MM.1S (cell line): ENCODE measurements at regions not wholly inside any gene's neighbourhood (a gene's known extent, or its start where the extent isn't known, plus 50 kb on each side); places are given as distances from the start of the nearest gene placed in this dataset.

Experiments
- DNase-seq: peaks from one replicate; pipeline ENCODE4 v3.0.0-alpha.2; 2015
- H2AFZ ChIP-seq: fragments of 300-600 bp; sonication (generic); 2 replicates; pipeline ENCODE4 v1.6.0; 2016; ENCODE audit warnings: antibody characterized with exemption, low read length
- H3F3A ChIP-seq: fragments of 300-600 bp; sonication (generic); 2 replicates; pipeline ENCODE4 v1.6.1; 2016; ENCODE audit warnings: mild to moderate bottlenecking, antibody characterized with exemption, low read length, moderate library complexity, mixed read lengths; ENCODE audit not compliant: insufficient read depth
- H3K27ac ChIP-seq: fragments of 300-600 bp; sonication (generic); 2 replicates; pipeline ENCODE4 v1.5.1; 2016; ENCODE audit warnings: mild to moderate bottlenecking, low read length
- H3K27me3 ChIP-seq: fragments of 300-600 bp; sonication (generic); replicated peaks from 2 replicates; pipeline ENCODE4 v1.6.0; 2016; ENCODE audit warnings: low read length; ENCODE audit not compliant: insufficient read depth
- H3K36me3 ChIP-seq: fragments of 300-600 bp; sonication (generic); replicated peaks from 2 replicates; pipeline ENCODE4 v1.6.1; 2016; ENCODE audit warnings: mild to moderate bottlenecking, low read length, mixed read lengths; ENCODE audit not compliant: insufficient read depth
- H3K4me1 ChIP-seq: fragments of 300-600 bp; sonication (generic); 2 replicates; pipeline ENCODE4 v1.6.1; 2016; ENCODE audit warnings: low read length, mixed read lengths
- H3K4me2 ChIP-seq: fragments of 300-600 bp; sonication (generic); 2 replicates; pipeline ENCODE4 v1.6.0; 2016; ENCODE audit warnings: low read depth, low read length
- H3K4me3 ChIP-seq: fragments of 300-600 bp; sonication (generic); 2 replicates; pipeline ENCODE4 v1.5.1; 2016; ENCODE audit warnings: low read length, mixed read lengths
- H3K79me2 ChIP-seq: fragments of 300-600 bp; sonication (generic); 2 replicates; pipeline ENCODE4 v1.6.1; 2016; ENCODE audit warnings: mixed run types, low read length, mixed read lengths
- H3K9ac ChIP-seq: fragments of 300-600 bp; sonication (generic); 2 replicates; pipeline ENCODE4 v1.6.1; 2016; ENCODE audit warnings: low read length, mixed read lengths
- H3K9me2 ChIP-seq: fragments of 300-600 bp; sonication (generic); replicated peaks from 2 replicates; pipeline ENCODE4 v1.6.1; 2016; ENCODE audit warnings: mild to moderate bottlenecking, low read length, mixed read lengths; ENCODE audit not compliant: insufficient read depth
- H3K9me3 ChIP-seq: fragments of 300-600 bp; sonication (generic); replicated peaks from 2 replicates; pipeline ENCODE4 v1.6.1; 2016; ENCODE audit warnings: mild to moderate bottlenecking, low read length, mixed read lengths; ENCODE audit not compliant: insufficient read depth
- H4K20me1 ChIP-seq: fragments of 300-600 bp; sonication (generic); 2 replicates; pipeline ENCODE4 v1.6.1; 2016; ENCODE audit warnings: mild to moderate bottlenecking, low read length, moderate library complexity, mixed read lengths; ENCODE audit not compliant: insufficient read depth
- EZH2 ChIP-seq: fragments of 300-600 bp; sonication (generic); optimal IDR thresholded peaks from 2 replicates; pipeline ENCODE3; 2017; ENCODE audit warnings: low read depth, mild to moderate bottlenecking, antibody characterized with exemption, low read length, mixed read lengths
- EZH2phosphoT487 ChIP-seq: fragments of 300-600 bp; sonication (generic); IDR thresholded peaks from 2 replicates; pipeline ENCODE4 v1.6.1; 2018; ENCODE audit warnings: antibody characterized with exemption, low read length
- TF ChIP-seq, protein P1 (sequence below): fragments of 300-600 bp; sonication (generic); IDR thresholded peaks from 2 replicates; pipeline ENCODE4 v1.5.1; 2016; ENCODE audit warnings: antibody characterized with exemption, low read length, mixed read lengths

DNA sequence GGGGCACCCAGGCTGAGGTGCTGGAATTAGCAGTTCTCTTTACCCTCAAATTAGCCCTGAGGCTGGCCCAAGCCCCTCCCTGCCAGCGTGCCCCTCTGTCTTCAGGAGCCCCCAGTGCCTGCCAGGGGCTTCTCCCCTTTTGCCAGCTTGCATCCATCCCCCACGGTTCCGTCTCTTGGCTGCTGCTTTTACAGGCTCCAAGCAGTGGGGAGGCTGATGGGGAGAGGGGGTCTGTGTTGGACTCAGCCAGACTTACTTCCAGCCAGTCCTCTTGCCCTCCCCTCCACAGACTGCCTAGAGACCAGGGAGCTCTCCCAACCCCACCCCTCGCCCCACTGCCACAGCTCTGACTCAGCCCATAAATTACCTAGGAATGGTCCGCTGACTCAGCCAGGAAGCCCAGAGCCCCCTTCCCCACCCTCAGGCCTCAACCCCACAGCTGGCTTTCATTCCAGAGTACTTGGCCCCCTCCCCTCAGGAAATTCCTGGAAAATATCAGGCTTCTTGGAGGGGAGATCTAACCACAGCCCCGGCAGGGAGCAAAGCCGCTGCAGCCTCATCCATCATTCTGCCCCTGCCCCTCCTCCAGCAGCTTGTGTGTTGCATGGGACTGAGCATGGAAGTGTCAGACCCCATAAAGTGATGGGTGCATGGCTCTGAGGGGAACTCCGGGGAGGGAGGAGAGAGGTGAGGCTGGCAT is 184.6 kb downstream of the ZFP36L2 start:
- TF ChIP-seq, protein P1, sequence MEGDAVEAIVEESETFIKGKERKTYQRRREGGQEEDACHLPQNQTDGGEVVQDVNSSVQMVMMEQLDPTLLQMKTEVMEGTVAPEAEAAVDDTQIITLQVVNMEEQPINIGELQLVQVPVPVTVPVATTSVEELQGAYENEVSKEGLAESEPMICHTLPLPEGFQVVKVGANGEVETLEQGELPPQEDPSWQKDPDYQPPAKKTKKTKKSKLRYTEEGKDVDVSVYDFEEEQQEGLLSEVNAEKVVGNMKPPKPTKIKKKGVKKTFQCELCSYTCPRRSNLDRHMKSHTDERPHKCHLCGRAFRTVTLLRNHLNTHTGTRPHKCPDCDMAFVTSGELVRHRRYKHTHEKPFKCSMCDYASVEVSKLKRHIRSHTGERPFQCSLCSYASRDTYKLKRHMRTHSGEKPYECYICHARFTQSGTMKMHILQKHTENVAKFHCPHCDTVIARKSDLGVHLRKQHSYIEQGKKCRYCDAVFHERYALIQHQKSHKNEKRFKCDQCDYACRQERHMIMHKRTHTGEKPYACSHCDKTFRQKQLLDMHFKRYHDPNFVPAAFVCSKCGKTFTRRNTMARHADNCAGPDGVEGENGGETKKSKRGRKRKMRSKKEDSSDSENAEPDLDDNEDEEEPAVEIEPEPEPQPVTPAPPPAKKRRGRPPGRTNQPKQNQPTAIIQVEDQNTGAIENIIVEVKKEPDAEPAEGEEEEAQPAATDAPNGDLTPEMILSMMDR: no peak
- TF ChIP-seq EZH2phosphoT487 (no peak), EZH2 (no peak)
- no peaks in the 10 kb centered on the region for H3K9me3 ChIP-seq
- no peak for DNase-seq
- H3K4me1 ChIP-seq: no peaks in the 10 kb centered on the region
- H4K20me1 ChIP-seq: no peaks in the 10 kb centered on the region
- no peak overlapping the region for H3K27ac ChIP-seq
- H3K4me3 ChIP-seq: no peak overlapping the region
- no peaks in the 10 kb centered on the region for H3K9me2 ChIP-seq
- no peak overlapping the region for H3K9ac ChIP-seq
- no peaks in the 10 kb centered on the region for H3K27me3 ChIP-seq
- no peaks in the 10 kb centered on the region for H3F3A ChIP-seq
- no peaks in the 10 kb centered on the region for H3K79me2 ChIP-seq
- H3K4me2 ChIP-seq: no peak overlapping the region
- no peak overlapping the region for H2AFZ ChIP-seq
- H3K36me3 ChIP-seq: no peaks in the 10 kb centered on the region

DNA sequence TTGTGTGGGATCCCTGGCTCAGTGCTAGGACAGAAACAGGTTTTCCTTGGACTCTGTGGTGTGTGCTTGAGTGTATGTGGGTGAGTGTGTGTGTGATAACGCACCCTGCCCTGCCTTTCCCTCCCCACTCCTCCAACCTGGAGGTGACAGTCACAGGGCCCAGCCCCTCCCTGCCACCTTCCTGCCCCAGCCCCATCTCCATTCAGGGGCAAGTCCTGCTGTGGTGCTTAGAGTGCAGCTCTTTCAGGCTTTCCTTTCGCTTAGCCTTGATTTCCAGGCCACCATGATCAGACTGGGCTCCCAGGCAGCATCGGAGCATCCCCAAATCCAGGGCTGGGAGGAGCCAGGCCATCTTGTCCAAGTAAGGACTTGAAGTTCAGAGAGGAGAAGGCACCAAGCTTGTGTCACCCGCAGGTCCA is 185.2 kb downstream of the ZFP36L2 start:
- TF ChIP-seq EZH2 (no peak), EZH2phosphoT487 (no peak)
- TF ChIP-seq, protein P1: no peak
- Histone ChIP-seq H3K27me3 (no peaks in the 10 kb centered on the region), H3K4me3 (no peak overlapping the region), H3K9me2 (no peaks in the 10 kb centered on the region), H3K4me2 (no peak overlapping the region), H4K20me1 (no peaks in the 10 kb centered on the region), H3K9ac (no peak overlapping the region), H3K4me1 (no peaks in the 10 kb centered on the region), H3K79me2 (no peaks in the 10 kb centered on the region), H3F3A (no peaks in the 10 kb centered on the region), H3K36me3 (no peaks in the 10 kb centered on the region), H3K9me3 (no peaks in the 10 kb centered on the region), H2AFZ (no peak overlapping the region), H3K27ac (no peak overlapping the region)
- no peak for DNase-seq

DNA sequence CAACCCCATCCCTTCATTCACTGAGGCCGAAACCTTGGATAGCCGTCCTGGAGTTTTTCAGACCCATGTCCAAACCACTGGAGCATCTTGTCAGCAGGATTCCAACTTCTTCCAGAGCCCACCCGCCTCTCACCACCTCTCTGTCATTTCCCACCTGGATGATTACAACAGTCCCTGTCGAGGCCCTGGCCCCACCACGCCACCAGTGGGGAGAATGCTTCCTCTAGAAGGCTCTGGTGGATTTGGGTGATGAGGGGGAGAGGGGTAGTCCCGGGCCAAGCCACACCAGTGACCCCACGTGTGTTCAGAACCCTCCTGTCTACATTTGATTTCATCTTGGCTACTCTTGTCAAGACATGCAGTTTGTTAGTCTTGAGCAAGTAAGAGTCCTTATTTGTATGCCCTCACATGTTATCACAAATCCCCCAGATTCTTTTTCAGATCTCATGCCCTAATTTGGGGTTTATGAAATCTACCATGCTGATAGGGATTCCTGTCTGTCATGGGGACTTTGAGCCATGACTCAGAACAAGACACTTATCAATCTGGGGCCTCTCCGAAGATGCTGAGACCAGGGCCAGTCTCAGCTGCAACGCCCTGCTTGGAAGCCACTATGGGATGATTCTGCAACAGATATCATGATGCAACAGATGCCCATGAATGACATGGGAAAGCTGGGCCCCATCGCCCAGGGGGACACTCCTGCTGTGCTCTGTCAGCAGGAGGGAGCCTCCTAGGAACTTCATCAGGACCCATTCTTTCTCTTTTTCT is 186.1 kb downstream of the ZFP36L2 start:
- H3K4me3 ChIP-seq: no peak overlapping the region
- H3K4me2 ChIP-seq: no peak overlapping the region
- no peak for DNase-seq
- no peaks in the 10 kb centered on the region for H3K27me3 ChIP-seq
- no peaks in the 10 kb centered on the region for H3K9me3 ChIP-seq
- TF ChIP-seq EZH2phosphoT487 (no peak), EZH2 (no peak)
- TF ChIP-seq, protein P1: no peak
- H3K36me3 ChIP-seq: no peaks in the 10 kb centered on the region
- no peaks in the 10 kb centered on the region for H3K4me1 ChIP-seq
- H2AFZ ChIP-seq: no peak overlapping the region
- no peaks in the 10 kb centered on the region for H3K9me2 ChIP-seq
- no peaks in the 10 kb centered on the region for H4K20me1 ChIP-seq
- H3F3A ChIP-seq: no peaks in the 10 kb centered on the region
- H3K9ac ChIP-seq: no peak overlapping the region
- H3K27ac ChIP-seq: no peak overlapping the region
- no peaks in the 10 kb centered on the region for H3K79me2 ChIP-seq
